ENCODE measurements at regions not wholly inside any gene's neighbourhood (a gene's known extent, or its start where the extent isn't known, plus 50 kb on each side); places are given as distances from the start of the nearest gene placed in this dataset.

GRCh38 chr2:16279641-16280040 is 339.3 kb downstream of the MYCN start:
- TF ChIP-seq ELF4 (IDR thresholded peaks at IDR 0.05), result no peak
- TF ChIP-seq FOXM1 (IDR thresholded peaks at IDR 0.05; ENCODE audit: borderline replicate concordance), result no peak
- no peak for TF ChIP-seq SP1 (IDR thresholded peaks at IDR 0.05)
- no peak for TF ChIP-seq LEF1 (IDR thresholded peaks at IDR 0.05; ENCODE audit: borderline replicate concordance)
- TF ChIP-seq, protein P1, sequence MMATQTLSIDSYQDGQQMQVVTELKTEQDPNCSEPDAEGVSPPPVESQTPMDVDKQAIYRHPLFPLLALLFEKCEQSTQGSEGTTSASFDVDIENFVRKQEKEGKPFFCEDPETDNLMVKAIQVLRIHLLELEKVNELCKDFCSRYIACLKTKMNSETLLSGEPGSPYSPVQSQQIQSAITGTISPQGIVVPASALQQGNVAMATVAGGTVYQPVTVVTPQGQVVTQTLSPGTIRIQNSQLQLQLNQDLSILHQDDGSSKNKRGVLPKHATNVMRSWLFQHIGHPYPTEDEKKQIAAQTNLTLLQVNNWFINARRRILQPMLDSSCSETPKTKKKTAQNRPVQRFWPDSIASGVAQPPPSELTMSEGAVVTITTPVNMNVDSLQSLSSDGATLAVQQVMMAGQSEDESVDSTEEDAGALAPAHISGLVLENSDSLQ (IDR thresholded peaks at IDR 0.05), result no peak
- TF ChIP-seq SUZ12 (IDR thresholded peaks at IDR 0.05), result no peak
- TF ChIP-seq NFRKB (IDR thresholded peaks at IDR 0.05), result no peak
